Adrenal gland (tissue), 9 donors: ENCODE measurements at regions not wholly inside any gene's neighbourhood (a gene's known extent, or its start where the extent isn't known, plus 50 kb on each side); places are given as distances from the start of the nearest gene placed in this dataset.

Experiments used
- DNase-seq, 7 donors: peaks; one replicate each; pipeline ENCODE4 v3.0.0-alpha.2; 2019 to 2020
- H3K27ac ChIP-seq, 5 donors: fragments of 200-600 bp; sonication (generic) in 4 of 5; 1 replicate in 3 of 5; 2 replicates in 2 of 5; pipeline versions ENCODE4 v1.5.1 to v1.8.0; 2016 to 2020; ENCODE audit warnings: mild to moderate bottlenecking in 1 of 5
- H3K27me3 ChIP-seq: fragments of 200-600 bp; 2 replicates; pipeline ENCODE4 v1.8.0; 2021
- H3K36me3 ChIP-seq, 2 donors: fragments of 200-600 bp; replicated peaks in 1 of 2; 1 replicate in 1 of 2; 2 replicates in 1 of 2; pipeline versions ENCODE4 v1.5.1 to v1.8.0; 2018 to 2022
- H3K4me1 ChIP-seq, 2 donors: fragments of 200-600 bp; replicated peaks in 1 of 2; 1 replicate in 1 of 2; 2 replicates in 1 of 2; pipeline versions ENCODE4 v1.5.1 to v1.8.0; 2018 to 2021
- H3K4me3 ChIP-seq, 4 donors: fragments of 200-600 bp; sonication (generic) in 3 of 4; one replicate each; pipeline ENCODE4 v1.5.1; 2016 to 2018
- H3K9me3 ChIP-seq, 3 donors: fragments of 200-600 bp; sonication (generic) in 1 of 3; replicated peaks in 1 of 3; 1 replicate in 2 of 3; 2 replicates in 1 of 3; pipeline versions ENCODE4 v1.5.1 to v1.8.0; 2016 to 2021
- CTCF ChIP-seq, 6 experiments: fragments of 450-650 bp in 4 of 6; fragments of 200-600 bp in 2 of 6; sonication (generic) in 1 of 6; IDR thresholded peaks; 1 replicate in 5 of 6; 2 replicates in 1 of 6; pipeline versions ENCODE4 v1.5.1 to v1.8.0; 2016 to 2021; ENCODE audit warnings: antibody characterized with exemption in 6 of 6, mild to moderate bottlenecking in 2 of 6, moderate library complexity in 1 of 6
- POLR2A ChIP-seq, 2 donors: fragments of 450-650 bp; IDR thresholded peaks; one replicate each; pipeline ENCODE4 v1.6.1; 2017; ENCODE audit warnings: antibody characterized with exemption in 2 of 2, mild to moderate bottlenecking in 2 of 2, moderate library complexity in 1 of 2
- WGBS, 4 donors: extraction: QIAGEN DNeasy Blood & Tissue Kit in 2 of 4; methylation state at CpG; one replicate each; pipeline versions ENCODE4 v1.1.5 to v1.1.7; 2013 to 2017; 5-methylcytosine and 5-hydroxymethylcytosine counted together
- intact Hi-C, 2 donors: fragments of 100-400 bp; cut with DNase I; formaldehyde crosslinking; loops; one replicate each; pipeline versions ENCODE4 v1.14.1 to v1.15.0; 2022 to 2023
- donor health status: healthy with polysubstance abuse.
- donor health status: Bipolar disorder and iron deficiency.
- donor health status: DM: yes; HTN: yes; CAD: no.
- donor health status: DM: no; HTN: no; CAD: no.
- donor health status: DM: no; HTN: no; CAD: no.

- no peak overlapping the region for H3K27ac ChIP-seq
- no peak overlapping the region for H3K4me3 ChIP-seq
- H3K9me3 ChIP-seq, result no peaks in the 10 kb centered on the region
- no peaks in the 10 kb centered on the region for H3K27me3 ChIP-seq
- DNase-seq, result no peak
- WGBS, 4 donors, result 90 to 100% (median 96%) methylated on average over 1 of the region's 1 CpG
- TF ChIP-seq POLR2A (IDR thresholded peaks at IDR 0.05), result no peak
- TF ChIP-seq CTCF (IDR thresholded peaks at IDR 0.05), result no peak
- H3K4me1 ChIP-seq, result peaks cover 0 to under 1% of the 10 kb centered on the region in 2 donors
- intact Hi-C loops, result no loop called here
- no peaks in the 10 kb centered on the region for H3K36me3 ChIP-seq
Measured at GRCh38 chr4:108325561-108325960, 156.8 kb upstream of the LEF1 start.

DNA sequence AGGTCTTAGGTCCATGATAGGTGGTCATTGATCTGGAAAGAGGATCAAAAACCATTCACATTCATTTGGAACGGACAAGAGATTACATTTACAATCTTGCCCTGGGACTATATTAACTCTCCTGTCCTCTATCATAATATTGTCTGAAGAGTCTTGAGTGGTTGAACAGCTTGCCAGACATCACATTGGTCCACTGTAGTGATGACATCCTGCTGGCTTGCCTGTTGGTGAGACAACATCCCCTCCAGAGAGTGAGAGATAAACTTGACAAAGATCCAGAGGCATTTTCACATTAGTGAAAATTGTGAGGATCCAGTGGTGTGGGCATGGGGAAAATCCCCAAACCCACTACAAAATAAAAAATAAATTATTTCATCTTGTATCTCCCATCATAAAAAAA is 155.7 kb upstream of the LEF1 start:
- no peak for DNase-seq
- intact Hi-C loops, result no loop called here
- Histone ChIP-seq H3K27ac (no peak overlapping the region), H3K36me3 (no peaks in the 10 kb centered on the region), H3K4me1 (peaks cover 0 to 11% of the 10 kb centered on the region in 2 donors), H3K27me3 (no peaks in the 10 kb centered on the region), H3K4me3 (no peak overlapping the region), H3K9me3 (no peaks in the 10 kb centered on the region)
- TF ChIP-seq POLR2A (IDR thresholded peaks at IDR 0.05) (no peak), CTCF (IDR thresholded peaks at IDR 0.05) (no peak)
- WGBS, 4 donors, result 95 to 100% (median 96%) methylated on average over 1 of the region's 1 CpG

DNA sequence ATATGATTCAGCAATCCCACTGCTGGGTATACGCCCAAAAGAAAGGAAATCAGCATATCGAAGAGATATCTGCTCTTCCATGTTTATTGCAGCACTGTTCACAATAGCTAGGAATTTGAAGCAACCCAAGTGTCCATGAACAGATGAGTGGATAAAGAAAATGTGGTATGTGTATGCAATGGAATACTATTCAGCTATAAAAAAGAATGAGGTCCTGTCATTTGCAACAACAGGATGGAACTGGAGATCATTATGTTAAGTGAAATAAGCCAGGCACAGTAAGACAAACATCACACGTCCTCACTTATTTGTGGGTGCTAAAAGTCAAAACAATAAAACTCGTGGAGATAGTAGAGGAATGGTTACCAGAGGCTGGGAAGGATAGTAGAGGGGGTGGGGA is 153.8 kb upstream of the LEF1 start:
- H3K27me3 ChIP-seq, result no peaks in the 10 kb centered on the region
- no peaks in the 10 kb centered on the region for H3K9me3 ChIP-seq
- TF ChIP-seq POLR2A (IDR thresholded peaks at IDR 0.05) (no peak), CTCF (IDR thresholded peaks at IDR 0.05) (no peak)
- no peaks in the 10 kb centered on the region for H3K36me3 ChIP-seq
- no peak overlapping the region for H3K4me3 ChIP-seq
- WGBS, 4 donors, result 91 to 94% (median 92%) methylated on average over 4 of the region's 4 CpGs
- no peak for DNase-seq
- intact Hi-C loops, result no loop called here
- H3K4me1 ChIP-seq, result peaks cover 0 to 12% of the 10 kb centered on the region in 2 donors
- H3K27ac ChIP-seq, result no peak overlapping the region

GRCh38 chr4:108320061-108320460 is 151.3 kb upstream of the LEF1 start:
- Histone ChIP-seq H3K4me3 (no peak overlapping the region), H3K27me3 (no peaks in the 10 kb centered on the region), H3K9me3 (no peaks in the 10 kb centered on the region), H3K4me1 (peaks cover 0 to 12% of the 10 kb centered on the region in 2 donors), H3K27ac (no peak overlapping the region), H3K36me3 (no peaks in the 10 kb centered on the region)
- DNase-seq, result no peak
- no peak for TF ChIP-seq POLR2A (IDR thresholded peaks at IDR 0.05)
- no peak for TF ChIP-seq CTCF (IDR thresholded peaks at IDR 0.05)
- 13 to 29% (median 18%) methylated on average over 1 of the region's 1 CpG for WGBS, 4 donors
- intact Hi-C loops, result no loop called here
